Fibroblast of skin of right biceps (primary cell): ENCODE measurements at regions not wholly inside any gene's neighbourhood (a gene's known extent, or its start where the extent isn't known, plus 50 kb on each side); places are given as distances from the start of the nearest gene placed in this dataset.
"Not testable (repeated sequence)": the region's sequence is repeated elsewhere in the genome, so short reads cannot be mapped to it uniquely, and the experiment has no call there.

Experiments
- DNase-seq: peaks from one replicate; pipeline ENCODE4 v3.0.0-alpha.2; 2013

DNA sequence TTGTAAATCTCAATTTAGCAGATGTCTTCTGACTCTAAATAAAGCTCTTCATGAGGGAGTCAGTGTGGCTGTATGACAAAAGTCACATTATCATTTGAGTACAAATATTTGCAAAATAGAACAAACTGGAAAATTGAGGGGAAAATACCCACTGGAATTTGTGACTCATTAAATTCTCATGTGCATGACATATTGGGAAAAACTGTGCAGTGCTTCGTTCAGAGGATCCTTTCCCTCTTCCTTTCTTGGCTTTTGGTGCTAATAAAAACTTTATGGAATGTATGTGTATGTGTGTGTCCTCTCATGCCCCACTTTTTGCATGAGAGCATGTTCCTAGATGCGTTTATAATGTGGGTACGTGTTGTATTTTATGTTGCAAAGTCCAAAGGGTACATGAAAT, 267.8 kb downstream of the KTN1 start:
- peak; percentile 89 for DNase-seq

- DNase-seq, result no peak
Measured at GRCh38 chr14:55848964-55849363, 269.0 kb downstream of the KTN1 start.

GRCh38 chr14:55849833-55850232, 268.4 kb upstream of the PELI2 start:
- no peak for DNase-seq

GRCh38 chr14:55850825-55851241, 267.4 kb upstream of the PELI2 start:
- DNase-seq, result peak; percentile 65

DNA sequence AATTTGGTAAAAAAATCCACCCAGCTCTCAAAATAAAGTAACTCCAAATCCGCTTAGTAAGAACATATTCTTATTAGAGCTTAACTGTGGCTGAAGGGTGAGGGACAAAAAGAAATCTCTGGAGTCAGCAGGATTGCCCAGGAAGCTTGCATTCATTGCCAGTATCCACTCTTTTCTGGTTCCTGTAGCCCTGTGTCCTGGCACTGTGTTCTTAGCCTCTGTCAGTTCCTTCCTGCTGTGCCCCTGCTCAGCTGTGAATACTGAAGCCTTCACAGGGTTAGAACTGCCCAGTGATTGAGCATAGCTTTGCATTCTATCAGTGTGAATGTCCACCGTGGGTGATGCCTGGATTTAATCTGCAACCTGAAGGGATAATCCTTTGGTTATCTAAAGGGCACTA, 266.9 kb upstream of the PELI2 start:
- no peak for DNase-seq

DNA sequence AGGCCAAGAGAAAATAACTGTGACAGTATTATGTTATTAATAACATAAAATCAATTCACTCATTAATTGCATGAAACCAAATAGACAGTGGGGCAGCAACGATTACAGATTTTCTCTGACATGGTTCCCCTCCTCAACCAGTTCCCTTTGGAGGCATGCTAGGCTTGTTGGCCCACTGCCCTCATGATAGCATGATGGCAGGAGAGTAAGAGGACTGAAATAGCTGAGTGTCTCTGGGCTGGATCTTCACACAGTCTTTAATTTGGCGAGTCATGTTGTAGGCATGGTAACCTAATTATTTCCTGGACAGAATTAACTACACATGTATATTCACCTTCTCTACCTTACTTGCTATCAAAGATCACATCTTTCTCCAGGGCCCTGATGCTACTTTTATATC, 266.2 kb upstream of the PELI2 start:
- peak; percentile 55 for DNase-seq

DNA sequence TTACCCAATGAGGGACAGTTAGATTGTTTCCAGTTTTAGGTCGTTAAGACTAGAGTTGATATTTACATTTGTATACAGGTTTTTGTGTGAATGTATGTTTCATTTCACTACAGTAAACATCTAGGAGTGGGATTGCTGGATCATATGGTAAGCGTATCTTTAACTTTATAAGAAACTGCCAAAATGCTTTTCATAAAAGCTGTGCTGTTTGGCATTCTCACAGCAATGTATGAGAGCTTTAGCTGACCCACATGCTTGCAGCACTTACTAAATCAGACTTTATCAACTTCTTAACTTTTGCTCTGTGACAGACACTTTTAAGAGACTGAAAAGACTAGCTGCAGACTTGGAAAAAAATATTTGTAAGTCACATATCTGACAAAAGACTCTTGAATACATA, 262.5 kb upstream of the PELI2 start:
- no peak for DNase-seq

DNA sequence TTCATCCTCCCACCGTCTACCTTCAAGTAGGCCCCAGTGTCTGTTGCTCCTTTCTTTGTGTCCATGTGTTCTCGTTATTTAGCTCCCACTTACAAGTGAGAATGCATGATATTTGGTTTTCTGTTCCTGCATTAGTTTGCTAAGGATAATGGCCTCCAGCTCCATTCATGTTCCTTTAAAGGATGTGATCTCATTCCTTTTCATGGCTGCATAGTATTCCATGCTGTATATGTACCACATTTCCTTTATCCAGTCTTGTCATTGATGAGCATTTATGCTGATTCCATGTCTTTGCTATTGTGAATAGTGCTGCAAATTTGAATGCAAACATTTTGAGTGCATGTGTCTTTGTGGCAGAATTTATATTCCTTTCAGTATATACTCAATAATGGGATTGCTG, 259.6 kb upstream of the PELI2 start:
- no peak for DNase-seq

- DNase-seq, result not testable (repeated sequence)
Measured at GRCh38 chr14:55861561-55861960, 256.6 kb upstream of the PELI2 start.

- no peak for DNase-seq
Measured at GRCh38 chr14:55864890-55865655, 253.1 kb upstream of the PELI2 start.

DNA sequence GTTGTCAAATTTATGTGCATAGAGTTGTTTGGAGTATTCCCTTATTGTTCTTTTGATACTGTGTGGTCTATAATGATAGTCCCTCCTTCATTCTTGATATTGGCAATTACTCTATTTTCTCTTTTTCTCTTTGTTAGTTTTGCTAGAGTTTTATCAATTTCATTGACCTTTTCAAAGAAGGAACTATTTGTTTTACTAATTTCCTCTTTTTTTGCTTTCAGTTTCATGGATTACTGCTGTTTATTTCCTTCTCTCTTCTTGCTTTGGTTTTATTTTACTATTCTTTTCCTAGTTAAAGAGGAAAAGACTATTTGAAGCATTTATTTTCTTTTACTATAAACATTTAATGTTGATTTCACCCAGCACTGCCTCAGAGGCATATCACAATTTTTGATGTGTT, 250.9 kb upstream of the PELI2 start:
- DNase-seq, result no peak

DNA sequence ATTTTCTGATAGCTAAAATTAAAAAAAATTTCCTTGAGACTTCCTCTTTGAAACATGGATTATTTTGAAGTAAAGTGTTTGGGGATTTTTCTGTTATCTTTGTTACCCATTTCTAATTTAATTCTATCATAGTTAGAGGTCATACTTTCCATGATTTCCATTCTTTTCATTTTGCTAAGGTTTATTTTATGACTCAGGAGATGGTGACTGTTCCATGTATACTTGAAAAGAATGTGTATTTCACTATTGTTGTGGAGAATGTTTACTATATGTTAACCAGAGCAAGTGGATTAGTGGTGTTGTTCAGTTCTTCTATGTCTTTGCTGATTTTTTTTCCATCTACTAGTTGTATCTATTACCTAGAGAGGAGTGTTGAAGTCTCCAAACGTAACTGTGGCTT, 250.5 kb upstream of the PELI2 start:
- no peak for DNase-seq

GRCh38 chr14:55869397-55870049, 248.7 kb upstream of the PELI2 start:
- no peak for DNase-seq

- no peak for DNase-seq
Measured at GRCh38 chr14:55873169-55873568, 245.0 kb upstream of the PELI2 start.

DNA sequence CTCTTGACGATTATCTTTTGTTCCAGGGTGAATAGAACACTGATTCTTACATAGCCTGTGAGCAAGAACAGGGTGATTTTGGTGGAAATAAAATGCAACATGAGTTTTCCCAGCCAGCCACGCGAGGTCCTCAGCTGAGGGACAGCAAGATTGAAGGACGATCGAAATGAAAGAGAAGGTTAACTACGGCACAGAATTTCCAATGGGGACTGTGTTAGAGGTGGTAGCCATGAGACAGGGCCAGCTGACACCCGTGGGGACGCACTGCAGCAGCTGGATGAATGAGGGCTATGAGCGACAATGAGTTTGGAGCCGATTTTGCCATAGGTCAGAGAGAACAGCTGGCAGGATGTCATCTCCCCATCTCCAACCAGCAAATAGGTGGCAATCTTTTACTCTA, 243.4 kb upstream of the PELI2 start:
- no peak for DNase-seq

DNA sequence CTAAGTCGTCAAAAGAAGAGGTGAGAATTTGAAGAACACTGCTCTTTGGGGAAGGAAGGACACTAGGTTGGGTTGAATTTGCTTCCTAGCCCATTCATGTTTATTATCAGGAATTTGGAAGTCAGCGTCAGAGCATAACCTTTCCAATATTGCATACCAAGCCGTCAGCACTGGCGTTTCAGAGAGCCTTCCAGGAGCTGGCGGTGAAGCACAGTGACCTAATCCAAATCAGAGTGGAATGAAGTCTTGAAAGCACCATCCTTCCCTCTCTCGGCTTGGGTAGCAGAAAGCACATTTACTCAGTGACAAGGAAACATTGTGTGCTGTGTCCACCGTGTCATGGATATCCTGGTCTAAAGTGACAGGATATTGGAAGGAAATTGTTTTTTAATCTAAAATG, 240.3 kb upstream of the PELI2 start:
- DNase-seq, result peak; percentile 44

GRCh38 chr14:55881577-55882241, 236.5 kb upstream of the PELI2 start:
- peak; percentile 55 for DNase-seq

GRCh38 chr14:55884819-55885218, 233.4 kb upstream of the PELI2 start:
- DNase-seq, result no peak

DNA sequence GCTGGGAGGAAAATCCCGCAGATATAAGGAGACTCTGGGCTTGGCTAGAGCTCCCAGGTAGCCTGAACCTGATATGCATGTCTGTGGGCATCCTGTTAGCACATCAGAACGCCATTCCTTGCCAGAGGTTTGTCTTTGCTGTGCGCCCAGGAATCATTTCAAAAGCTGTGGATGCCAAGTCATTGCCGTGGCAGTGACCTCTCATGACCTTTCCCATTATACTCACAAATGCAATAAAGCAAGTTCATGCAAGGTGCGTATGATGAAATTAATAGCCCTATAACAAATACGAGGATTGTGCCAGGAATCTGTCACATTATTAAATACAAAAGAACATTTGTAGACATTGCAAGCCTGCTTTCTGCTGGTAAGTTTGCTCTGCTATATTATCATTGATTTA, 229.1 kb upstream of the PELI2 start:
- no peak for DNase-seq

GRCh38 chr14:55891692-55892091, 226.5 kb upstream of the PELI2 start:
- DNase-seq, result no peak

- no peak for DNase-seq
Measured at GRCh38 chr14:55892906-55893305, 225.3 kb upstream of the PELI2 start.

GRCh38 chr14:55893705-55894104, 224.5 kb upstream of the PELI2 start:
- DNase-seq, result no peak

DNA sequence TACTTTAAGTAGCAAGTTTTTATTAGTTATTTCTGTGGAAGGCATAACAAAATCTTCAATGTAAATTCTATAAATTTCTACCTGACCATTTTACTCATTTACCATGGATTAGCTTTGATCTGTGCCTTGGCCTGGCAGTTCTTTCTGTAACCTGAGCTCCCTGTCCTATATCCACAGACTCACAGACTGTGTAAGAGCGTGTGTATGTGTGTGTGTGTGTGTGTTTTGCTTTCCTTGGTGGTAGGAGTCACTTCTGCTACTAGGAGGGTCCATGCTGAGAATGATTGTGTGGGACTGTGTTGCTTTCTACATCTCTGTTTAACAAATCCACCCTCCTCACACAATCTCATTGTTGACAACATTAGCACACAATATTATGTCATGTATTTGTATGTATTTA, 221.2 kb upstream of the PELI2 start:
- no peak for DNase-seq

GRCh38 chr14:55898938-55899337, 219.3 kb upstream of the PELI2 start:
- DNase-seq, result no peak
